ENCODE measurements at regions not wholly inside any gene's neighbourhood (a gene's known extent, or its start where the extent isn't known, plus 50 kb on each side); places are given as distances from the start of the nearest gene placed in this dataset.

- Histone ChIP-seq H3K4me2 (ENCODE audit: insufficient read depth, low read length) (no peak overlapping the region), H3K9me3 (replicated peaks; ENCODE audit: control insufficient read depth, insufficient read depth, low read depth, low read length) (no peaks in the 10 kb centered on the region), H3K9me1 (ENCODE audit: control insufficient read depth, insufficient read depth, low read length) (no peaks in the 10 kb centered on the region), H4K20me1 (replicated peaks; ENCODE audit: control insufficient read depth, insufficient read depth, low read length) (no peaks in the 10 kb centered on the region), H3K4me3 (no peak overlapping the region), H3K27me3 (ENCODE audit: control insufficient read depth in 2 of 2, insufficient read depth in 2 of 2, low read length in 2 of 2) (no peaks in the 10 kb centered on the region), H3K79me2 (ENCODE audit: control insufficient read depth, insufficient read depth, low read length) (no peaks in the 10 kb centered on the region), H3K27ac (ENCODE audit: extremely low read depth, low read depth, low read length) (no peak overlapping the region), H3K36me3 (ENCODE audit: control insufficient read depth, insufficient read depth, low read length) (no peaks in the 10 kb centered on the region), H2AFZ (ENCODE audit: low read depth, low read length) (no peak overlapping the region), H3K9ac (ENCODE audit: insufficient read depth in 1 of 2, low read depth in 2 of 2, low read length in 2 of 2) (no peak overlapping the region), H3K4me1 (replicated peaks in 1 of 2; ENCODE audit: control insufficient read depth in 2 of 2, insufficient read depth in 2 of 2, low read length in 2 of 2) (no peaks in the 10 kb centered on the region)
- BruUV-seq (replicated peaks): no TSS peak
- FAIRE-seq (no peak), ATAC-seq (no peak), DNase-seq (ENCODE audit: extremely low read depth in 1 of 4, low spot score in 3 of 4) (no peak)
- WGBS (ENCODE audit: insufficient coverage, low coverage, missing lambda C conversion rate): 13% methylated on average over 3 of the region's 3 CpGs
- ChIA-PET CTCF (ENCODE audit: low intra/inter-chr PET ratio) (no interaction called here), POLR2A (interaction anchor here (0.9 kb wide), 1 partner anchor 14 kb away, joined by 3 read pairs; no protein-coding TSS in a partner anchor)
- intact Hi-C loops (cut with micrococcal nuclease): no loop called here
- in situ Hi-C loops (cut with MboI): no loop called here
- no peak for TF ChIP-seq GABPB1 (CRISPR knock-in tag; IDR thresholded peaks at IDR 0.05)
- TF ChIP-seq PTRF (tag; IDR thresholded peaks at IDR 0.05): no peak
- no peak for TF ChIP-seq DACH1 (IDR thresholded peaks at IDR 0.05; ENCODE audit: partially characterized antibody)
- no peak for TF ChIP-seq MEF2A (IDR thresholded peaks at IDR 0.05; ENCODE audit: control insufficient read depth, low read depth, low read length)
- TF ChIP-seq YBX1 (IDR thresholded peaks at IDR 0.05): no peak
- TF ChIP-seq ZNF79 (CRISPR knock-in tag; IDR thresholded peaks at IDR 0.05; ENCODE audit: low read depth): no peak
- TF ChIP-seq THAP12 (CRISPR knock-in tag; IDR thresholded peaks at IDR 0.05): no peak
- no peak for TF ChIP-seq SP1 (CRISPR knock-in tag; IDR thresholded peaks at IDR 0.05)
- no peak for TF ChIP-seq TCF3 (CRISPR knock-in tag; IDR thresholded peaks at IDR 0.05)
- no peak for TF ChIP-seq MYNN (IDR thresholded peaks at IDR 0.05)
- TF ChIP-seq MYNN (CRISPR knock-in tag; IDR thresholded peaks at IDR 0.05): no peak
- no peak for TF ChIP-seq CREB3L1 (IDR thresholded peaks at IDR 0.05; ENCODE audit: borderline replicate concordance, low read depth)
- TF ChIP-seq IRF2 (CRISPR knock-in tag; IDR thresholded peaks at IDR 0.05): no peak
- no peak for TF ChIP-seq SAFB (IDR thresholded peaks at IDR 0.05; ENCODE audit: borderline replicate concordance, low read depth, low read length)
- TF ChIP-seq ZNF143 (CRISPR knock-in tag; IDR thresholded peaks at IDR 0.05): no peak
- no peak for TF ChIP-seq THRB (CRISPR knock-in tag; conservative IDR thresholded peaks at IDR 0.05)
- TF ChIP-seq SIN3B (IDR thresholded peaks at IDR 0.05; ENCODE audit: low read depth): no peak
Observed at GRCh38 chr17:63138713-63139112, 172.7 kb downstream of the TANC2 start.
